HL-60 (cell line): ENCODE measurements at regions not wholly inside any gene's neighbourhood (a gene's known extent, or its start where the extent isn't known, plus 50 kb on each side); places are given as distances from the start of the nearest gene placed in this dataset.

Source experiments
- CTCF ChIP-seq: IDR thresholded peaks from one replicate; pipeline ENCODE4 v1.5.1; 2011; ENCODE audit warnings: low read length, control low read depth, inconsistent platforms; ENCODE audit not compliant: insufficient read depth
- GABPA ChIP-seq: IDR thresholded peaks from 2 replicates; pipeline ENCODE4 v1.6.1; 2012; ENCODE audit warnings: low read depth
- REST ChIP-seq: IDR thresholded peaks from 2 replicates; pipeline ENCODE4 v1.6.1; 2012; ENCODE audit warnings: low read depth; ENCODE audit not compliant: insufficient replicate concordance
- SPI1 ChIP-seq: IDR thresholded peaks from 2 replicates; pipeline ENCODE4 v1.6.1; 2012; ENCODE audit warnings: low read depth, mild to moderate bottlenecking, borderline replicate concordance

- TF ChIP-seq CTCF = no peak
- TF ChIP-seq GABPA = no peak
- TF ChIP-seq REST = no peak
- TF ChIP-seq SPI1 = no peak
Observed at GRCh38 chr10:76766682-76767081, 870.9 kb downstream of the KCNMA1 start.
